Keratinocyte (primary cell): ENCODE measurements at regions not wholly inside any gene's neighbourhood (a gene's known extent, or its start where the extent isn't known, plus 50 kb on each side); places are given as distances from the start of the nearest gene placed in this dataset.

Source experiments
- EZH2 ChIP-seq: IDR thresholded peaks from one replicate; pipeline ENCODE4 v1.6.1; 2012; ENCODE audit warnings: inconsistent platforms, mild to moderate bottlenecking, low read length, moderate library complexity
- TF ChIP-seq, protein P1 (sequence below), 3 experiments: IDR thresholded peaks in 1 of 3; conservative IDR thresholded peaks in 1 of 3; optimal IDR thresholded peaks in 1 of 3; 2 replicates in 2 of 3; 3 replicates in 1 of 3; pipeline versions ENCODE3 to v1.5.1; 2011; ENCODE audit warnings: low read length in 3 of 3, mild to moderate bottlenecking in 3 of 3, moderate library complexity in 2 of 3, control low read depth in 1 of 3, inconsistent platforms in 1 of 3; ENCODE audit not compliant: insufficient read depth in 2 of 3; ENCODE audit errors: extremely low read depth in 1 of 3

DNA sequence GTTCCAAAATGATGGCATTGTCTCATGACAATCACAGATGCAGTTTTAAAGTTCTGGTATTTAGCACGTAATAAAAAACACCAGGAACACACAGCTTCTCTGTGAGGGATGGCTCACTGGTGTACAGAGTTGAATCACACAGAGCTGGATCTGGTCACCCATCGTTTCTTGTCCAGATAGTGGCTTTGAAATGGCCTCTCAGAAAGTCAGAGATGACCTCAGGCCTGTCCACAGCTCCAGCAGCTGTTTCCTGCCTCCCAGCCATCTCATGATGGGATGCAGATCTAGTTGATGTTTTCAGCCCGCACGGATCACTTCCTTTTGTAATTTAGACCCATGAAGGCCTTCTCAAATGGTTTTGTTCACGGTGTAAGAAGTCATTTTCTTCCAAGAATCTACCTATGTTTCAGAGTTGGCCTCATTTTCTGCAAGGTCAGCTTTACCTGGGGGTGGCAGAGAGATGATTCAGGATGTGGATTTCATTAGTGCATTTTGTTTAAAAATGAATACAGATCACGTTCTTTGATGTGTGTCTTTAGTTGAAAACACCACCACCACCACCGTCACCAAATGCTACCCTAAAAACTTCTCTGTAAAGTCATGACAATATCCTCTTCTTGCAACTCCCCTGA, 166.2 kb downstream of the SNX10 start:
- TF ChIP-seq, protein P1, sequence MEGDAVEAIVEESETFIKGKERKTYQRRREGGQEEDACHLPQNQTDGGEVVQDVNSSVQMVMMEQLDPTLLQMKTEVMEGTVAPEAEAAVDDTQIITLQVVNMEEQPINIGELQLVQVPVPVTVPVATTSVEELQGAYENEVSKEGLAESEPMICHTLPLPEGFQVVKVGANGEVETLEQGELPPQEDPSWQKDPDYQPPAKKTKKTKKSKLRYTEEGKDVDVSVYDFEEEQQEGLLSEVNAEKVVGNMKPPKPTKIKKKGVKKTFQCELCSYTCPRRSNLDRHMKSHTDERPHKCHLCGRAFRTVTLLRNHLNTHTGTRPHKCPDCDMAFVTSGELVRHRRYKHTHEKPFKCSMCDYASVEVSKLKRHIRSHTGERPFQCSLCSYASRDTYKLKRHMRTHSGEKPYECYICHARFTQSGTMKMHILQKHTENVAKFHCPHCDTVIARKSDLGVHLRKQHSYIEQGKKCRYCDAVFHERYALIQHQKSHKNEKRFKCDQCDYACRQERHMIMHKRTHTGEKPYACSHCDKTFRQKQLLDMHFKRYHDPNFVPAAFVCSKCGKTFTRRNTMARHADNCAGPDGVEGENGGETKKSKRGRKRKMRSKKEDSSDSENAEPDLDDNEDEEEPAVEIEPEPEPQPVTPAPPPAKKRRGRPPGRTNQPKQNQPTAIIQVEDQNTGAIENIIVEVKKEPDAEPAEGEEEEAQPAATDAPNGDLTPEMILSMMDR (optimal IDR thresholded peaks at IDR 0.05 in 1 of 3, IDR thresholded peaks at IDR 0.05 in 1 of 3, conservative IDR thresholded peaks at IDR 0.05 in 1 of 3; ENCODE audit: extremely low read depth in 1 of 3, insufficient read depth in 2 of 3, low read length in 3 of 3): no peak
- no peak for TF ChIP-seq EZH2
